GM18861 (cell line): ENCODE measurements at regions not wholly inside any gene's neighbourhood (a gene's known extent, or its start where the extent isn't known, plus 50 kb on each side); places are given as distances from the start of the nearest gene placed in this dataset.

Experiments used
- ATAC-seq: cut with Tn5 transposase; IDR thresholded peaks from one replicate; pipeline ENCODE4 v1.9.1; 2021; ENCODE audit not compliant: unreplicated experiment

DNA sequence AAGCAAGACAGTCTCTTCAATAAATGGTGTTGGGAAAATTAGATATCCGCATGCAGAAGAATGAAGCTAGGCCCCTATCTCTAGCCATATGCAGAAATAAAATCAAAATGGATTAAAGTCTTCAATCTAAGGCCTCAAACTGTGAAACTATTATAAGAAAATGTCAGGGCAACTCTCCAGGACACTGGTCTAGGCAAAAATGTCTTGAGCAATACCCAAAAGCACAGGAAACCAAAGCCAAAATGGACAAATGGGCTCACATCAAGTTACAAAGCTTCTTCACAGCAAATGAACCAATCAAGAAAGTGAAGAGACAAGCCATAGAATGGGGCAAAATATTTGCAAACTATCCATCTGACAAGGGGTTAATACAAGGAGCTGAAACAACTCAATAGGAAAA lies 338.8 kb downstream of the NNT start:
- no peak for ATAC-seq

DNA sequence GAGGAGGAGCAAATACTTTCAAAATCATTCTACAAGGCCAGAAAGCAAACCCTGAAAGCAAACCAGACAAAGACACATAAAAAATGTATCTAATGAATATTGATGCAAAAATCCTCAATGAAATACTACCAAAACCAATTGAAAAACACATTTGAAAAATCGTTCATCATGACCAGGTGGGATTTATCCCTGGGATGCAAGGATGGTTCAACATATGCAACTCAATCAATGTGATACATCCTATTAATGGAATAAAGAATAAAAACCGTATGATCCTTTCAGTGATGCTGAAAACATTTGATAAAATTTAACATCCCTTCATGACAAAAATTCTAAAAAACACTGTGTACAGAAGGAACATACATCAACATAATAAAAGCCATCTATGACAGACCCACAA lies 337.6 kb downstream of the NNT start:
- no peak for ATAC-seq

DNA sequence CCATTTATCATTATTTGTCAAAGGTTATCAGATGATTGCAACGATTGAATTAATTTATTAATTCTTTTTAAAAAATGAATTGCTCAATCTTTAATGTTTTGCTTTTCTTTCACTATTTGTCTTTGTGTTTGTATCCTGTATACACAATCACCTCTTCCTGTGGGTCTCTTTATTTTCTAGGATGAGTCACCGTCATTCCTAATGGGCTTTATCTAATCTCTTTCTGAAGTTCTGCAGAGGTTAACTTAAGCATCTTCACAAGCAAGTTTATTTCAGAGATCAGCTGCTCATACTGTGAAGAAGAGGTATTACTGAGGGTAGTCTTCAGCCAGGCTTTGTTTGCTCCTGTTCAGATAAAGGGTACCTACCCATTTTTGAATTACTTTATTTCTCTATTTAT lies 323.9 kb downstream of the NNT start:
- no peak for ATAC-seq

DNA sequence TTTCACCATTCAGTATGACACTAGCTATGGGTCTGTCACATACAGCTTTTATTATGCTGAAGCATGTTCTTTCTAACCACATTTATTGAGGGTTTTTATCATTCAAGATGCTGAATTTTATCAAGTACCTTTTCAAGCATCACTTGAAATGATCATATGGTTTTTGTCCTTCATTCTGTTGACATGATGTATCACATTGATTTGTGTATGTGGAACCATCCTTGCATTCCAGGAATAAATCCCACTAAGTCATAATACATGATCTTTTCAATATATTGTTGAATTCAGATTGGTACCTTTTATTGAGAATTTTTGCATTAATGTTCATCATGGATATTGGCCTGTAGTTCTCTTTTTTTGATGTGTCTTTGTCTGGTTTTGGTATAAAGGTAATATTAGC lies 317.4 kb downstream of the NNT start:
- ATAC-seq = no peak

DNA sequence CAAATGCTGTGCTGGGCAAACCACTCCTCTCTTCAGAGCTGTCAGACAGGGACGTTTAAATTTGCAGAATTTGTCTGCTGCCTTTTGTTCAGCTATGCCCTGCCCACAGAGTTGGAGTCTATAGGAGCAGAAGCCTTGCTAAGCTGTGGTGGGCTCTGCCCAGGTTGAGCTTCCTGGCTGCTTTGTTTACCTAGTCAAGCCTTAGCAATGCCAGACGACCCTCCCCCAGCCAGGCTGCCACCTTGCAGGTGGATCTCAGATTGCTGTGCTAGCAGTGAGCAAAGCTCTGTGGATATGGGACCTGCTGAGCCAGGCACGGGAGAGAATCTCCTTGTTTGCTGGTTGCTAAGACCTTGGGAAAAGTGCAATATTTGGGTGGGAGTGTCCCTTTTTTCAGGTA lies 314.9 kb downstream of the NNT start:
- no peak for ATAC-seq

DNA sequence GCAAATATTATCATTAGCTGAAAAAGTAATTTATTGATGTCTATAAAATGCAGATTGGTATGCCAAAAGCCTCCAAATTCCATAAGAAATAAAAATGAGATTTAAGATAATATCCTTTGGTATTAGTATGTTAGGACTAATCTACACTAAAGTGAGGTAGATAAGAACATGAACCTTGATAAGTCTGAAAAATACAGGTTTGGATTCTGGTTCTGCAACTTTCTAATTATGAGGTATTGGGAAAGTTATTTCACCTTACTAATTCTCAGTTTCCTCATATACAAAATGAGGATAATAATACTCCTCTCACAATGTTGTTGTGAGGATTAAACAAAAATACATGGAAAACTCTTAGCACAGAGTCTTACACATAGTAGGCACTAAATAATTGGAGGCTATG lies 300.1 kb downstream of the NNT start:
- no peak for ATAC-seq

DNA sequence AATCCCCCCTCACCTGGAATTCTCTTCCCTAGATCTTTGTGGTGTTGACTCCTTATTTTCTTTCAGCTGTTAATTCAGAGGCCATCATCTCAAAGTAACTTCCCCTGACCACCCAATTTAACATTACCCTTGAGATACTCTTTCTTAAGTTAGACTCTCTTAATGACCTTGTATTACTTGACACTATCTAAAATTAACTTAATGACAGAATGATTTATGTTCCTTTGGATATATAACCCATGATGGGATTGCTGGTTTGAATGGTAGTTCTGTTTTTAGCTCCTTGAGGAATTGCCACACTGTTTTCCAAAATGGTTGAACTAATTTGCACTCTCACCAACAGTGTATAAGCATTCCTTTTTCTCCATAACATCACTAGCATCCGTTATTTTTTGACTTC lies 298.0 kb downstream of the NNT start:
- no peak for ATAC-seq

DNA sequence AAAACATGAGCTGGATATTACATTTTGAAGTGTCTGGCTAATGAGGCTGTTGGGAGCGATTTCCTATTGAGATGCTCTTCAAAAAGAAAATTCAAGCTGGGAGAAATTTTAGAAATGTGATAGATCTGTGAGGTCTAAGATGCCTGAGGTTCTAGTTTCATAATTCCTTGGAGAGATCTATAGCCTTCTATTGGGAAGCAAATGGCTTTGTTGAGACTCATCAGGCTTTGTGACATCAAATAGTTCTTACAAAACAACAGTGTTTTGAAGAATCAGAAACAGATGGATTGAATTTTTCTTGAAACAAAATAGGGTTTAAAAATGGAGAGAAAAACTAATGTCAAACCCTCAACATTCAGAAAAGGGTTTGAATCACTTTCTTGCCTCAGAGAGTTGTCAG lies 292.9 kb downstream of the NNT start:
- ATAC-seq = no peak

DNA sequence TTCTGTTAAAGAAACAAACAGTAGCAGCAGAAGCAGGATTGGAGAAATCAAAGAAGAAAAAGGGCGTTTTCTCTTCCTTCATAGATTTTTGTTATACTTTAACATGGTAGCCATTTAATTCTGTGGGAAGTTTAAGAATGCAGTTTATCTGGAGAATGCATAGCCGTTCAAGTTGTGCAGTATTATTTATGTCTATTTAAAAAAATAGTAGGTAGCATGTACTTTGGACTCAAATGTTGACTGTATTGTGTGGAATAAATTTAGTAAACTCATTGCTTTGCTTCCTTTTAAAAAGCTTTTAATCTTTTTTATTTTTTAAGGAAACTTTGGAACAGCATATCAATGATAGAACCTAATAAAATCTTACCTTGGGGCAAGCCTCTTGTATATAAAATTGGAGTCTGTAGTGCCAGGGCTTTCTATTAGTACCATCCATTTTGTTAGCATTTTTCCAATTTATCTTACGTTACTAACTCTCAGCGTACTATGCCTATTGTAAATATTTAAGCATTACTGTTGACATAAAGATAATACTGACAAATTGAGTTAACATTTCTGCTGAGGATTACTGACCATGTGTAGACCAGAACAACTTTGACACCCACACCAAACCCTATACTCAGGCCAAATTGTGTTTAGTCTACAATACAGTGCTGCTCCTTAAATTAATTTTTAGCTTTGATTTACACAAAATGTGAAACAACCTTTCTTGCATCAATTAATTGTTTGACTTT lies 291.1 kb downstream of the NNT start:
- no peak for ATAC-seq

DNA sequence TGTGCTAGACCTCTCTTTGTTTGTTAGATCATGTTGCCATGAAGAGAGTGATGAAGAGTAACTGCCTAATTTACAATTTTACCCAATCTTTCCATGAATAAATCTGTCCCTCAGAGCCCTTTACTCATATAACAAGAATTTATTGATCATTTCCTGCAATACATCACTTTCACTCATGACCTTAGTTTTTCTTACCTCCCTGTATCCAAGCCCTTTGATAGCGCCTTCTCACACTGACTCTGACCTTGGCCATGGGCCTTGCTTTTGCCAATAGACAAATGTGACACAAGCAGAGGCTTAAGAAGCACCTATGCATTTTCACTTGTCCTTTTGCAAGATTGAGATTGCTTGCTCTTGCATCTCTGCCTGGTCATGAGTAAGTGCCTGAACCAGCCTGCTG lies 288.1 kb downstream of the NNT start:
- ATAC-seq = no peak

DNA sequence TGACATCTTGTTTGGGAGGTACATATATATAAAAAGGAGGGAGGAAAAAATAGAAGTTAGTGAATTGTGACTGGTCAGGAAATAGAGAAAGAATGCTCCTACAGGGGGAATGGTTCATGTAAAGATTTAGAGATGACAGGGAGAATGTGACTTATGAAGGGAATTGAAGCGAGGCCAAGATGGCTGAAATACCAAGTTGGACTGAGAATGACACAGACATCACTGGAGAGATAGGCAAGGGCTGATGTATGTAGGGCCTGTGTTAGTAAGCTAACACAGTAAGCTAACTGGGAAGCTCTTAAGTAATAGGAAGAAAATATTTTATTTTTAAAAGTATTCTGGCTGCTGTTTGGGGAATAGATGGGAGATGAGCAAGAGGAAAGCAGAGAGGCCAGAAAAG lies 286.3 kb downstream of the NNT start:
- no peak for ATAC-seq

DNA sequence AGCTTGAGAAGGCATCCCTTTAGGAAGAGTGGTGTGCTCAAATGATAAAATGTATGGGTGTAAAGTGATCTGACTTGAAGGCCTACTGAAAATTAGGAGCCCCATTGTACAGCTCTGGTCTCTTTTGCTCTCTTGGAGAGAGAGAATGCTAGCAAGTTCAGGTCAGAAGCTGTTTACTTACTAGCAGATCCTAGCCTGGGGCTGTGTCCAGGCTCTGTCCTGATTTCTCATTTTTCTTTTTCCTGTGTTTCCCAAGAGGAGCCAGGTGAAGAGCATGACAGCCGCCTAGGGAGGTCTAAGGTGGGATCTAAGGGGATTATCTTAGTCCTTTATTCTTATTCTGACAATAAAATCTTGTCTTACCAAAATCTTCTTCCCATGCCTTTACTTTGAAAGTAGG lies 272.8 kb downstream of the NNT start:
- no peak for ATAC-seq

DNA sequence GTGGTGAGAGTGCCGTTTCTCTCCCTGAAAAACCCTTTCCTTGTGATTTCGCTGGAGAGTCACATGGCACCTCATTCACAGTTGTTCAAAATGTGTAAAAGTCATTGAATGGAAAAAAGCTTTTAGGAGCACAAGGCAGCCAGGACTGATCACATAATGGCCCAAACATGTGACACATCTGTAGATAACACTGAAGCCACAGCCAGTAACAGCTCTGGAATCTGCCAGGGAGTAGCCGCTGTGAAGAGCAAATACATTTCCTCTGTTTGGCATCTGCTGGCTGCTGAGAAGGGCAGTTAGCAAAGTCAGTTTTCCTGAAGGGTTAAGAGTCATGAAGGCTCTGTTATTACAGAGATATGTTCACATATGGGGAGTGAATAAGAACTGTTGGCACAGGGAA lies 271.8 kb downstream of the NNT start:
- ATAC-seq = no peak

DNA sequence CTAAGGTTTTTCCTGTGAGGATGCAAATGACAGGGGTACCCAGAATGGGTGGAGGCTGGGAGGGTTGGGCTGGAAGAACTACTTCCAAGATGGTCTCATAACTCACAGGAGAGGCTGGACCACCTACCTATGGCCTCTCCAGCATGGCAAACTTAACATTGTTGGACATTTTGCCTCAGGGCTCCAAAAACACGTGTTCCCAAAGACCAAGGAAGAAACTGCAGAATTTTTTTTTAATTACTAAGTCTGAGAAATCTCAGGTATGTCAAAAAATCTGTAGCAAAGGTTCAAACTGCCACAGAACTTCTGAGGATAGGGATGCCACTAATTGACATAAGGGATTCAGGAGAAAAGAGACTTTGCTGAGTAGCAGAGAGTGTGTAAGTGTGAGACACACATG lies 270.8 kb downstream of the NNT start:
- no peak for ATAC-seq

DNA sequence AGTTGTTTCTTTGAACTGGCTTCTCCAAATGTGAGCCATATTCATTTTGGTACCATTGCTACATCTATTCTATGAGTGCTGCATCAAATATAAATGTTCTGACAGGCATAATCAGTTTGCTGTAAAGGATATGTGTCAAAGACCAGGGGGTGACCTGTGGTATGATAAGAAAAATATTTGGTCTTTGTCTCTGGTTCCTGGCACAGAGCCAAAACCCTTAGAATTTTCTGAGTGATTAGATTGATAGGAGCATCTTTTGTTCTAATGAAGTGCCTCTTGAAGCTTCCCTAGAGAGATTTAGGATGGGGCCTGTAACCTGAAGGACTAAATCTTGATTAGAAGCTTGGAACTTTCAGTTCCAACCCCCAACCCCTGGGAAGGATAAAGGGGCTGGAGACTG lies 256.3 kb downstream of the NNT start:
- no peak for ATAC-seq

DNA sequence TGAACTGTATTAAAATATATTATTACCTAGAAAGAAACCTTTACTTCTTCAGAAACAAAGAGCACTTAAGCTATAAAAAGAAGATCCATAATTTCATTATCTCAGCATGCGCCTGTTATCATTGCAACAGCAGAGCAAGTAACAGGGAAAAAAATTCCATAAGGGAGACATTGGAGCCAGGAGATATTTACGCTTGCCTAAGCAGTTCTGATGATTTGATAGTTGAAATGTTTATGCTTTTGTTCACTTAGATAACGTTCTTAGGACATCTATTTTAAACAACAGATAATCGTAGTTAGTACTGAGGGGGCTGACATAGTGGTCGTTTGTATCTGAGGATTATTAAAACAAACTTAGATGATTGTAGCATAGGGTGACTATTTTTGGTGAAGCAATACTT lies 252.5 kb downstream of the NNT start:
- no peak for ATAC-seq

DNA sequence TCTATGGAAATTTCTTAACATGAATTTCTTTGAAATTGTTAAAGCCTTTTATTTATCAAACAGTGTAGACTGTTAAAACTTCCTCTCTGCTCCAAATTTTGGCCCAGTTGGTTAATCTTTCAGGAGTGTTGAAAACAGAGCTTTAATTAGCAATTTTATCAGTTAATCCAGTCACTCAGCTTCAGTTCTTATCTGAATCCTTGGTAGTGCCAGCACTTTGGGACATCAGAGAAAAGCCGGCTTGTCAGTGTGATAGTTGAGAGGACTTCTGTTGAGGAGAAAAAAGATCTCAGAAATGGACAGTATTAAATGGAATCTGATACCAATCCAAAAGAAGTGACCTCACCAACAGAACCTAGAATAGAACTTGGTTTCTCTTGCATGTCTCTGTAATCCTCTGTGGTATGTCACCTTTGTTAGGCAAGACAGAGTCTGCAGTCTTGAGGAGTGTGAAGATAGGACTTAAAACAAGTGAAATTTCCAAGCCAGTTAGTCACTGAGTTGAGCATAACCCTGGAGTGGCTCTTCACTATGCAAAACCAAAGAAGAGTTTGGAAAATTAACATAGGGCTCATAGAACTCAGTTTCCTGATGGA lies 251.8 kb downstream of the NNT start:
- ATAC-seq = no peak

DNA sequence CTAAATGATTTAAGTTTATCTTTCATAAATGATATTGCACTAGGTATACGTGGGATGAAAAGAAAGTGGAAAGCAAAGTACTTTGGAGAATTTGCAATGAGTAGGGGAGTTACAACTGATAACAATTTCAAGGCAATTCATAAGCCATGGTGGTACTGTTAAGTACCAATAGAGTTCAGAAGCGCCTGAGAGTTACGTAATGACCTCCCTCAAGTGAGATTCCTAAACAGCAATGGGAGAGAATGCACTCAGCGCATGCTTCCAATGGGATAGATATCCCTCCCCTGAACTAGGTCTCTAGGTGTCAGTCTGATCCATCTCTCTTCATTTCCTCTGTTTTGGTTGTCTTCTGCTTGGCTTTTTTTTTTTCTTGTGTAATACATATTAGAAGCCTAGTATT lies 249.3 kb downstream of the NNT start:
- ATAC-seq = no peak

DNA sequence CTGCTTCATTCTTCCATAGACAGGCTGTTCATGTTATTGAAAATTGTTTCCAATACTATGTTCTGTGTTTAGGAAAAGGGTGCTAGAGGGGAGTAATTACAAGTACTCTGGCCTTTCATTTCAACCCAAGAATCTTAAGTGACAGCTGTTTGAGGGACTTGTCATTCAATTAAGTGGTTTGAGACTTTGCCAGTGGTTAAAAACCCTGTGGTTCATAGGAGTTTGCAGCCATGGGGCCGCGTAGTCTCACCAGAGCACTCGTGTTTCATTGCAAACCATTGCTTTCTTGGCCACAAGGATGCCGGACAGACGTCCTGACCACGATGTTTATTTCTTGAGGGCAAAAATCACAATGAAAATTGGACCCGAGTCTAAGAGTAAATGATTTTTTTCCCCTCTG lies 248.8 kb downstream of the NNT start:
- no peak for ATAC-seq

DNA sequence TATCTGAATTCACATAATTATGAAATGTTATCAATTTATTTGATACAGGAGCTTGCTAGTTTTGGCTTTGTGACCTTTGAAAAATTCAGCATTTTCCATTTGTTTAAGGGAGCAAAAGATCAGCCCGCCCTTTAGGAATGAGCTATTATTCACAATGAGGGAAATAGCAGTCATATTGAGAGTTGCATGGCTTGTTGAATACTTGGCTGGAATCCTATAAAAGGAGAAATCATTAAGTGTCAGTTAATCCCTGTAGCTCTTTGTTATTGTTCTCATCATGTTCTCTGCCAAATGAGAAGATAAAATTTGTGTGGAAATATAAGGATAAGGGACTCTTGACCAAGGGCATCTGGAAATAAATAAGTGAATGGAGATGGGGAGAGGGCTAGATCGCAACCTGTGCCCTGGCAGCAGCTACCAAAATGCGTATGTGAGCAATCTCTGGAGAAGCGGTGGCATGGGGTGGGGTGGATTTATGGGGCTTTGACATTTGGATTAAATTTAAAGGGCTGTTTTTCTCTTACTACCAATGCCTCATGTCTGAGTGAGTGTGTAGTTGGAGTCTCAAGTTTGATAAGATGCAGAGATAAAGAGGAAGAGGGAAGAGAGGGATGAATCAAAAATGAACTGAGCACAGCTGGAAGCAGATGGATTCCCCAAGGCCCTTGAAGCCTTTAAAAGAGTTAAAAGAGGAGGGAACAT lies 237.6 kb downstream of the NNT start:
- ATAC-seq = no peak

DNA sequence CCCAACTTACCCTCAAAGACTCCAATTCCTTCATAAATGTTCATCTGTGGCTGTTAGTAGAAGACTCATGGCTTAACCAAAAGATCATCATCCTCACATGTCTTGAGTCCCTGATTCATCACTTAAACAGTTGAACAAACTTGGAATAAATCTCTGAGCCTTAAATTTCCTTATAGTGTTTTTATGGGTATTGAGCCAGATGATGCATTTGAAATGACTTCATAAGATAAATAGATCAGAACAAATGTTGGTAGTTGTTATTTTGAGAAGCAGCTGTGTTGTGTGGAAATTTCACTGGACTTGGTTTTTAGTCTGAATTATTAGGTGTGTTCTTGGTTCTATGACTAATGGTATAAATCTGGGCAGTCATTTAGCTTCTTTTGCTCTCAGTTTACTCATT lies 236.2 kb downstream of the NNT start:
- ATAC-seq = no peak

DNA sequence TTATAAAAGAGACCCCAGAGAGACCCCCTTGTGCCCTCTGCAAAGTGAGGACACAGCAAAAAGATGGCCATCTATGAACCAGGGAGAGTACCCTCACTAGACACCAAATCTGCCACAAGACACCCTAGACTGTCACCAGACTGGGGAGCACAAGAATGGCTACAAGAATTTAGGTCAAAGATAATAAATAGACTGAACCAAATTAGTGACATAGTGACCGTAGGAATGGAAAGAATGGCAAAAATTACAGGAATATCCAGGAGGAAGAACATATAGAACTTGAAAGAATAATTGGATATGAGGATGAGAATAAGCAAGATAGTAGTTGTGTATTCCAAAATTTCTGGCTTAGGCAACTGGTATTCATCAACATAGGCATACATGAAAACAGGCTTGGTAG lies 235.0 kb downstream of the NNT start:
- ATAC-seq = no peak

DNA sequence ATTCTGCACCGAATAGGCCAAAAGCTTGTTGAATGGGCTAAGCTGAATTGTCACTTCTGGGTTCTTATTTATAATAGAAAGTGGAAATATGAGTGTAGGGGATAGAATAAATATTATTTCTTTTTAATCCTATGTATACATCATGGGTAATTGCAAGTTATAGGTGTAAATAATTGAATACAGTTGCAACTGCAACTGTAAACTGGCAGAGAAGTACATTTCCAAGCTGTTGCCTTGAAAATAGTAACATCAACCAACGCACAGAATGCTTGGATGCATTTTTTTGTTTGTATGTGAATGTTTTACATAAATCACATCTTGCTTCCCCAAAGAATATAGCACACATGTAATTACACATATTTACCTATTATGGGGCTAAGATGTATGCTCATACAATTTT lies 234.1 kb downstream of the NNT start:
- ATAC-seq = no peak
